GM23248 (cell line): ENCODE measurements at regions not wholly inside any gene's neighbourhood (a gene's known extent, or its start where the extent isn't known, plus 50 kb on each side); places are given as distances from the start of the nearest gene placed in this dataset.

Source experiments
- EZH2 ChIP-seq: fragments of 200-600 bp; sonication (generic); IDR thresholded peaks from 2 replicates; pipeline ENCODE4 v1.6.1; 2018; ENCODE audit warnings: antibody characterized with exemption, mild to moderate bottlenecking; ENCODE audit not compliant: insufficient read depth, poor library complexity, severe bottlenecking
- EZH2phosphoT487 ChIP-seq: fragments of 200-600 bp; sonication (generic); IDR thresholded peaks from 2 replicates; pipeline ENCODE4 v1.6.1; 2018; ENCODE audit warnings: antibody characterized with exemption, moderate library complexity, mild to moderate bottlenecking, low read depth; ENCODE audit not compliant: insufficient read depth

- TF ChIP-seq EZH2phosphoT487 (no peak), EZH2 (no peak)
Measured at GRCh38 chr19:28319227-28319626, 893.7 kb downstream of the UQCRFS1 start.
